ENCODE measurements at regions not wholly inside any gene's neighbourhood (a gene's known extent, or its start where the extent isn't known, plus 50 kb on each side); places are given as distances from the start of the nearest gene placed in this dataset.

DNA sequence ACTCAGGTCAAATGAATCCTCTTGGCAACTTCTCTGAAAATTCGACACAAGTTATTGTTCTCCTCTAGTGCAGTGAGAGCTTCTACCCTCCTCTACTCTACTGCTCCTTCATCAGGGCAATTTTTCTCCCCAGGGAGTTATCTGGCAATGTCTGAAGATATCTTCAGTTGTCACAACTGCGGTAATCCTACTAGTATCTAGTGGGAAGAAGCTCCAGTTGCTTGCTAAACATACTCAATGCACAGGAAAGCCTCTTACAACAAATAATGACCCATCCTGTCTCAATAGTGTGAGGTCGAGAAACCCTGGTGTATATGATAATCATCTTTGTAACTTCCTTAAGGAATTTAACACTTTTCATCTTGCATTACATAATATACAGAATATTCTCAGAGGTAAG lies 1147.6 kb downstream of the IGSF11 start:
- no peak for DNase-seq (ENCODE audit: low read depth in 3 of 3)

GRCh38 chr3:117887901-117888300 lies 1146.7 kb downstream of the IGSF11 start:
- no peak for DNase-seq (ENCODE audit: low read depth in 3 of 3)

GRCh38 chr3:117892431-117892841 lies 1142.2 kb downstream of the IGSF11 start:
- no peak for DNase-seq (ENCODE audit: low read depth in 3 of 3)

GRCh38 chr3:117893001-117893400 lies 1141.6 kb downstream of the IGSF11 start:
- DNase-seq (ENCODE audit: low read depth in 3 of 3): no peak

DNA sequence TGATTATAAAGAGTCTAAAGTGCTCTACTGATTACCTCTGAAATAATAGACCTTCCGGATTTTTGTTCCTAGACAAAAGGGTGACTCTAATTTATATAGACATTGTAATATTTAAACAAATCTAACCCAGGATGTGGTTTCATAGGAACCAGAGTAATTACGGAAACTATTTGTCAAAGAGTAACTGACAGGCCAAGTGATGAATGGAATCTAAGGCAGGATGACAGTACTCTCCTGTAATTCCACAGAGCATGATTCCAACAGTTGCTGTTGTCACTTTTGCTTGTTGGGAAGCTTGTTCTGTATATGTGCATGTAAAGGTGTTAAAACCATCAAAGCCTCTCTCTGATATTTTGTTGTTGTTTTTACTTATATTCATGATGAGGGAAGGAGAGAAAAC lies 1141.0 kb downstream of the IGSF11 start:
- DNase-seq (ENCODE audit: low read depth in 3 of 3): no peak

DNA sequence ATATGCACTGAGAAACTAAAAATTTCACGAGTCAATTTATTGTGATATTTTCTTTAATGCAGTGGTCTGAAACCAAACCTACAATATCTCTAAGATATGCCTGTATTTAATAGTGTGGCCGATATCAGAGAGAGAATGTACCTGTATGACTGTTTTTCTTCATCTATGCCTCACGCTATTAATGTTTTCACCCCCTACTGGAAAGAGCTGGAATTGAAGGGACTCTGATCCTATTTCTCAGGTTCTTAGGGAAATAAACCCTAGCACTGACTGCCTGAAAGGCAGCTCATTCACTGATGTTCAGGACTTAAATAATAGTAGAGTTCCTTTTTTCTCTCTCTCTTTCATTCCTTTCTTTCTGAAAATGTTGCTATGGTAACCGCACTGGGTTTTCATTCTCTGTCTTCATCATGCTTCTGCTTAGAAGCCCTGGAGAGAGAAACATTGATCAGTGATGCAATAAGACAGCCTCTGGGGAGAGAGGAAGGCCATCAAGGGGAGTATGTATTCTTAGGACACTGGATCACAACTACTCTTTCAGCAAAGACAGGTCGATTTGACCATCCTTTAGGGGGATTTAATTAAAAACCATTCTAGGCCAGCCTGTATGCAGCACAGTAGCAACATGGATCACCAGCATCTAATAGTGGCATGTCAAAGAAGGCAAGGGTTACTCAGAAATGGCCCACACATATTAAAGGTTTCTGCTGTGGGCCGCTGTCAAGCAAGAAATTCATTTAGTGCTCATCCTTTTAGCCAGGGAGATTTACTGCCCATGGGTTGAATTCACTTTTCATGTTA lies 1135.7 kb downstream of the IGSF11 start:
- no peak for DNase-seq (ENCODE audit: low read depth in 3 of 3)

- DNase-seq (ENCODE audit: low read depth in 3 of 3): no peak
These were observed 1131.4 kb downstream of the IGSF11 start for GRCh38 chr3:117903226-117903625.

DNA sequence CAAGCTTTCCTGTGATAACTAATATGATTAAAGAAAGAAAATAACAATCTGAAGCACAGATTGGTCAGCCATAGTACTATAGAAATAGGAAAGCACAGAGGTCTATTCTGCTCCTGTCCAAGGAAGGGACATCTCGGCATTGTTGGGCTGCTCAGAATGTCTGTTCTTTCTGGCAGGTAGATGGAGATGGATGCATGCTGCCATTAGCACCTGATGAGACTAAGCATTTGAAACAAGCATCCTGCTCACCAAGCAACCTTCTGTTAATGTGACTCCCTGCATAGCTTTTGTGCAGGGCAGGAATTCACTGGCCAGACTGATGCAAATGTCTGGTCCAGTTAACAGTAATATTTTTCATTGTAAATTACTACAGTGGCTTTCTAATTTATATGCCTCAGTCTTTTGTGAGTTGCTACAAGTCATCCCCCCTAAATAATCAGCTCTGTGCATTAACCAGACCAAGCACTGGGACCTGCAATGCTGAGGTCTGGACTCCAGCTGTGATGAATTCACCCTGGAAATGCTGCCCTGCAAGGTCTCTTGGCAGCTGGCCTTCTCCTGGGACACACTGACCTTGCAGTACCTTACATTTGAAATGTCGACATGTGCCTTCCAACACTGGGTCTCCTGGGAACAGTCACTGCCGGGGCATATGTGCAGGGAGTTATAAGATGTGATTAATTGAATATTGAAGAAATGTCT lies 1123.7 kb downstream of the IGSF11 start:
- no peak for DNase-seq (ENCODE audit: low read depth in 3 of 3)

GRCh38 chr3:117912352-117912751 lies 1122.3 kb downstream of the IGSF11 start:
- DNase-seq (ENCODE audit: low read depth in 3 of 3): no peak

GRCh38 chr3:117914540-117915100 lies 1120.0 kb downstream of the IGSF11 start:
- no peak for DNase-seq (ENCODE audit: low read depth in 3 of 3)

- no peak for DNase-seq (ENCODE audit: low read depth in 3 of 3)
These were observed 1117.8 kb downstream of the IGSF11 start for GRCh38 chr3:117916839-117917238.

DNA sequence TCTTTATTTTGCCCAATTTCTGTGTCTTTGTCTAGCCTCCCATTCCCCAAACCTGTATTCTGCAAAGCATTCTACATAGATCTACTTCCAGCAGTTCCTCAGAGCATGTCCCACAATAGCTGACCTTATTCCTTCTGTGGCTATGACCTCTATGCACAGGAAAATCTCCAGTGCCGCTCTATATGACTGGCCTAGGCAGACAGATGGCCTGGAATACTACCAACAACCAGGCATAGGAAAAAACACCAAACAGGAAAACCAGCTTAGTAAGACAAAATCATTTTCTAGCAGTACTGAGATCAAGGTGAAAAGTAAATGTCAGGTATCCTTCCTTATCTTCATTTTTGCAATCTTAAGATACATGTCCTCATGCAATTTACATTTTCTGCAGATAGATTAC lies 1115.0 kb downstream of the IGSF11 start:
- no peak for DNase-seq (ENCODE audit: low read depth in 3 of 3)

- no peak for DNase-seq (ENCODE audit: low read depth in 3 of 3)
These were observed 1114.3 kb downstream of the IGSF11 start for GRCh38 chr3:117920253-117920898.

- no peak for DNase-seq (ENCODE audit: low read depth in 3 of 3)
These were observed 1113.2 kb downstream of the IGSF11 start for GRCh38 chr3:117921411-117921810.

- no peak for DNase-seq (ENCODE audit: low read depth in 3 of 3)
These were observed 1112.6 kb downstream of the IGSF11 start for GRCh38 chr3:117922039-117922438.

- no peak for DNase-seq (ENCODE audit: low read depth in 3 of 3)
These were observed 1107.8 kb downstream of the IGSF11 start for GRCh38 chr3:117926819-117927218.

GRCh38 chr3:117927825-117928224 lies 1106.8 kb downstream of the IGSF11 start:
- no peak for DNase-seq (ENCODE audit: low read depth in 3 of 3)

- no peak for DNase-seq (ENCODE audit: low read depth in 3 of 3)
These were observed 1105.8 kb downstream of the IGSF11 start for GRCh38 chr3:117928836-117929235.

- DNase-seq (ENCODE audit: low read depth in 3 of 3): no peak
These were observed 1102.2 kb downstream of the IGSF11 start for GRCh38 chr3:117932441-117932840.

DNA sequence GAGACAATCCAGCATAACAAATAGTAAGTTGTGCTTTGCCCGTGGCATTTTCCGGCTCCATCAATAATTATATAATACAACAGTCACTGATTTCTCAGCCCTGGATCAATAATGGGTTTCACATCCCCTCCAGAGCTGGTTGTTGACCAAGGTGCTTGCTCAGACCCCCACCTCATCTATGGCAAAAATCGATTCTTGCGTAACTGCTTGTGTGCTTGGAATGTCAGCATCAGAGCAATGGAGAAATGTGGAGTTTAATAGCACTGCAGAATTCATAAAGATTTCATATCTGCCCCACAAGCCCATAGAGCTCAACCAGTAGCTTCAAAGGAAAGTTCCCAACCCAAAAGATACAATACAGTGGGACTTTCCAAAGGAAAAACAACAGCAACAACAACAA lies 1098.5 kb downstream of the IGSF11 start:
- no peak for DNase-seq (ENCODE audit: low read depth in 3 of 3)

- DNase-seq (ENCODE audit: low read depth in 3 of 3): no peak
These were observed 1095.7 kb downstream of the IGSF11 start for GRCh38 chr3:117938974-117939373.

GRCh38 chr3:117939425-117940027 lies 1095.1 kb downstream of the IGSF11 start:
- no peak for DNase-seq (ENCODE audit: low read depth in 3 of 3)
